Lung (tissue), 11 donors: ENCODE measurements at regions not wholly inside any gene's neighbourhood (a gene's known extent, or its start where the extent isn't known, plus 50 kb on each side); places are given as distances from the start of the nearest gene placed in this dataset.
"Not testable (repeated sequence)": the region's sequence is repeated elsewhere in the genome, so short reads cannot be mapped to it uniquely, and the experiment has no call there.

ENCODE experiments used
- ATAC-seq: fragments of 200-7000 bp; cut with Tn5 transposase; one replicate; pipeline ENCODE4 v1.9.1; 2020; ENCODE audit warnings: moderate number of reproducible peaks; ENCODE audit not compliant: insufficient read depth, low FRiP score
- DNase-seq, 3 donors: peaks; one replicate each; pipeline ENCODE4 v3.0.0-alpha.2; 2013 to 2017
- H3K27ac ChIP-seq, 2 donors: one replicate each; pipeline ENCODE4 v1.5.1; 2013; ENCODE audit warnings: mild to moderate bottlenecking in 2 of 2, moderate library complexity in 2 of 2, control low read depth in 1 of 2, inconsistent platforms in 1 of 2, low read depth in 1 of 2, low read length in 1 of 2
- H3K27me3 ChIP-seq, 3 donors: one replicate each; pipeline ENCODE4 v1.5.1; 2013; ENCODE audit warnings: low read length in 2 of 3; ENCODE audit not compliant: control insufficient read depth in 3 of 3, insufficient read depth in 3 of 3
- H3K36me3 ChIP-seq, 4 donors: one replicate each; pipeline ENCODE4 v1.5.1; 2013; ENCODE audit warnings: low read length in 4 of 4, mild to moderate bottlenecking in 1 of 4, moderate library complexity in 1 of 4; ENCODE audit not compliant: control insufficient read depth in 4 of 4, insufficient read depth in 4 of 4
- H3K4me1 ChIP-seq, 5 donors: one replicate each; pipeline ENCODE4 v1.5.1; 2013; ENCODE audit warnings: low read length in 5 of 5, mild to moderate bottlenecking in 2 of 5, moderate library complexity in 1 of 5; ENCODE audit not compliant: control insufficient read depth in 5 of 5, insufficient read depth in 5 of 5
- H3K4me3 ChIP-seq: one replicate; pipeline ENCODE4 v1.5.1; 2013; ENCODE audit warnings: mild to moderate bottlenecking, control low read depth, moderate library complexity
- H3K9ac ChIP-seq, 2 donors: one replicate each; pipeline ENCODE4 v1.5.1; 2013; ENCODE audit warnings: low read length in 2 of 2, control low read depth in 1 of 2; ENCODE audit not compliant: insufficient read depth in 1 of 2
- H3K9me3 ChIP-seq, 4 donors: one replicate each; pipeline ENCODE4 v1.5.1; 2013; ENCODE audit warnings: low read length in 3 of 4, mild to moderate bottlenecking in 1 of 4, moderate library complexity in 1 of 4; ENCODE audit not compliant: control insufficient read depth in 4 of 4, insufficient read depth in 3 of 4
- WGBS, 2 donors: extraction: QIAGEN DNeasy Blood & Tissue Kit; methylation state at CpG; one replicate each; pipeline ENCODE4 v1.1.7; 2013; 5-methylcytosine and 5-hydroxymethylcytosine counted together
- TF ChIP-seq, protein P1 (sequence below): IDR thresholded peaks from 2 replicates; pipeline ENCODE4 v1.5.1; 2012; ENCODE audit warnings: mild to moderate bottlenecking; ENCODE audit errors: control extremely low read depth, extremely low read depth
- donor health status: control.
- donor health status: control.
- donor health status: Bipolar disorder and iron deficiency.
- donor health status: healthy.
- donor health status: DM: yes; HTN: yes; CAD: no.

GRCh38 chr22:25452116-25452700 lies 112.3 kb upstream of the GRK3 start:
- H3K27ac ChIP-seq = no peak overlapping the region
- H3K9me3 ChIP-seq = peaks cover 0 to 2% (median 0%) of the 10 kb centered on the region in 4 donors
- H3K27me3 ChIP-seq = no peaks in the 10 kb centered on the region
- TF ChIP-seq, protein P1, sequence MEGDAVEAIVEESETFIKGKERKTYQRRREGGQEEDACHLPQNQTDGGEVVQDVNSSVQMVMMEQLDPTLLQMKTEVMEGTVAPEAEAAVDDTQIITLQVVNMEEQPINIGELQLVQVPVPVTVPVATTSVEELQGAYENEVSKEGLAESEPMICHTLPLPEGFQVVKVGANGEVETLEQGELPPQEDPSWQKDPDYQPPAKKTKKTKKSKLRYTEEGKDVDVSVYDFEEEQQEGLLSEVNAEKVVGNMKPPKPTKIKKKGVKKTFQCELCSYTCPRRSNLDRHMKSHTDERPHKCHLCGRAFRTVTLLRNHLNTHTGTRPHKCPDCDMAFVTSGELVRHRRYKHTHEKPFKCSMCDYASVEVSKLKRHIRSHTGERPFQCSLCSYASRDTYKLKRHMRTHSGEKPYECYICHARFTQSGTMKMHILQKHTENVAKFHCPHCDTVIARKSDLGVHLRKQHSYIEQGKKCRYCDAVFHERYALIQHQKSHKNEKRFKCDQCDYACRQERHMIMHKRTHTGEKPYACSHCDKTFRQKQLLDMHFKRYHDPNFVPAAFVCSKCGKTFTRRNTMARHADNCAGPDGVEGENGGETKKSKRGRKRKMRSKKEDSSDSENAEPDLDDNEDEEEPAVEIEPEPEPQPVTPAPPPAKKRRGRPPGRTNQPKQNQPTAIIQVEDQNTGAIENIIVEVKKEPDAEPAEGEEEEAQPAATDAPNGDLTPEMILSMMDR = no peak
- peak overlapping the region in 1 of 2 donors; percentile 48 for H3K9ac ChIP-seq
- ATAC-seq = no peak
- peaks cover 0 to 13% (median 2%) of the 10 kb centered on the region in 5 donors for H3K4me1 ChIP-seq
- peak in 2 of 3 donors; percentile 10 to 12 for DNase-seq
- no peak overlapping the region for H3K4me3 ChIP-seq
- peaks cover 0 to 7% (median 5%) of the 10 kb centered on the region in 4 donors for H3K36me3 ChIP-seq
- 68 to 76% methylated on average over 10 of the region's 10 CpGs for WGBS, 2 donors

- no peak for DNase-seq
- no peak for ATAC-seq
- TF ChIP-seq, protein P1 = no peak
Observed at GRCh38 chr22:25453058-25453457, 111.4 kb upstream of the GRK3 start.

GRCh38 chr22:25453557-25453956 lies 110.9 kb upstream of the GRK3 start:
- Histone ChIP-seq H3K4me1 (peaks cover 0 to 13% (median 0%) of the 10 kb centered on the region in 5 donors), H3K27me3 (no peaks in the 10 kb centered on the region), H3K9ac (no peak overlapping the region), H3K4me3 (no peak overlapping the region), H3K27ac (no peak overlapping the region), H3K36me3 (peaks cover 0 to 8% (median 6%) of the 10 kb centered on the region in 4 donors), H3K9me3 (peaks cover 0 to 2% (median 0%) of the 10 kb centered on the region in 4 donors)
- TF ChIP-seq, protein P1 = no peak
- WGBS, 2 donors = 85 to 94% methylated on average over 5 of the region's 5 CpGs
- ATAC-seq = no peak
- no peak for DNase-seq

More at GRCh38 chr22:25453058-25453457, 111.4 kb upstream of the GRK3 start:
- H3K27me3 ChIP-seq = no peaks in the 10 kb centered on the region
- H3K27ac ChIP-seq = no peak overlapping the region
- peaks cover 0 to 13% (median 0%) of the 10 kb centered on the region in 5 donors for H3K4me1 ChIP-seq
- no peak overlapping the region for H3K4me3 ChIP-seq
- peaks cover 0 to 8% (median 6%) of the 10 kb centered on the region in 4 donors for H3K36me3 ChIP-seq
- no peak overlapping the region for H3K9ac ChIP-seq
- peaks cover 0 to 2% (median 0%) of the 10 kb centered on the region in 4 donors for H3K9me3 ChIP-seq
- 98 to 100% methylated on average over 4 of the region's 4 CpGs for WGBS, 2 donors

DNA sequence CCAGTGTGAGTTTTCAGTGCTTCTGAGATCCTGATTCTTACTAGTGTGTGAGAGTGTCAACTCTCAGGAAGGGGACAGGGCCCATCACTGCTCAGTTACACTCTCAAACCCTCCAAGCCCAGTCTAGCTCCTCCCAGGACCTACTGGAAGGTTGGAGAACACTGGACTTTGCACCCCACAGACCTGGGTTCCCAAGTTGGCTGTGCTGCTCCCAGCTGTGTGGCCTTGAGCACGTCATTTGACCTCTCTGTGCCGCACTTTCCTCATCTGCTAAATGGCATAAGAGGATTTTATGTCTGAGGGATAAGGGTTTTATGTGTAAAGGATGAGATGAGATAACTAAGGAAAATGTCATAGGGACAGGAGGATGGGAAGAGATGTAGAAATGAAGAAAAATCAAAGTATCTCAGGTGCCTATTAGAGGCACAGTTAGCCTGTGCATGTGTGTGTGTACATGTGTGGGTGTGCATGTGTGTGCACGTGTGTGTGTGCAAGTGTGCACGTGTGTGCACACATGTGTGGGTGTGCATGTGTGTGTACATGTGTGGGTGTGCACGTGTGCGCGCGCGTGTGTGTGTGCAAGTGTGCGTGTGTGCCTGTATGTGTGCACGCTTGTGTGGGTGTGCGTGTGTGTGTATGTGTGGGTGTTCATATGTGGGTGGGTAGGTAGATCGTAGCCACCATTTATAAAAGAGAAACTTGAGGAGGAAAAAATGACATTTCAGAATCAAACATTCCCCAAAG lies 108.0 kb upstream of the GRK3 start:
- not testable (repeated sequence) for ATAC-seq, H3K27me3 ChIP-seq, H3K9me3 ChIP-seq, H3K9ac ChIP-seq, DNase-seq, H3K4me3 ChIP-seq, H3K4me1 ChIP-seq, H3K27ac ChIP-seq
- 83 to 94% methylated on average over 13 of the region's 13 CpGs for WGBS, 2 donors
- H3K36me3 ChIP-seq = peaks cover 3 to 23% (median 18%) of the 10 kb centered on the region in 4 donors

GRCh38 chr22:25458631-25459030 lies 105.8 kb upstream of the GRK3 start:
- not testable (repeated sequence) for H3K4me1 ChIP-seq, DNase-seq, H3K27ac ChIP-seq, ATAC-seq, H3K9me3 ChIP-seq, H3K9ac ChIP-seq, H3K27me3 ChIP-seq, H3K4me3 ChIP-seq
- 97 to 100% methylated on average over 1 of the region's 1 CpG for WGBS, 2 donors
- peaks cover 3 to 23% (median 15%) of the 10 kb centered on the region in 4 donors for H3K36me3 ChIP-seq

- WGBS, 2 donors = 97 to 98% methylated on average over 2 of the region's 2 CpGs
- H3K4me3 ChIP-seq, H3K4me1 ChIP-seq, ATAC-seq, DNase-seq, H3K9ac ChIP-seq, H3K9me3 ChIP-seq, H3K27ac ChIP-seq, H3K27me3 ChIP-seq: not testable (repeated sequence)
- H3K36me3 ChIP-seq = peaks cover 3 to 22% (median 12%) of the 10 kb centered on the region in 4 donors
Observed at GRCh38 chr22:25460682-25461081, 103.8 kb upstream of the GRK3 start.
